AG20443 (cell line): ENCODE measurements at regions not wholly inside any gene's neighbourhood (a gene's known extent, or its start where the extent isn't known, plus 50 kb on each side); places are given as distances from the start of the nearest gene placed in this dataset.
A peak's percentile ranks its signal among the peaks of the same experiment; 100 is the strongest.
"Not testable (repeated sequence)": the region's sequence is repeated elsewhere in the genome, so short reads cannot be mapped to it uniquely, and the experiment has no call there.

Experiments used
- DNase-seq: peaks from one replicate; pipeline ENCODE4 v3.0.0; 2012; ENCODE audit warnings: low spot score, mixed read lengths

DNA sequence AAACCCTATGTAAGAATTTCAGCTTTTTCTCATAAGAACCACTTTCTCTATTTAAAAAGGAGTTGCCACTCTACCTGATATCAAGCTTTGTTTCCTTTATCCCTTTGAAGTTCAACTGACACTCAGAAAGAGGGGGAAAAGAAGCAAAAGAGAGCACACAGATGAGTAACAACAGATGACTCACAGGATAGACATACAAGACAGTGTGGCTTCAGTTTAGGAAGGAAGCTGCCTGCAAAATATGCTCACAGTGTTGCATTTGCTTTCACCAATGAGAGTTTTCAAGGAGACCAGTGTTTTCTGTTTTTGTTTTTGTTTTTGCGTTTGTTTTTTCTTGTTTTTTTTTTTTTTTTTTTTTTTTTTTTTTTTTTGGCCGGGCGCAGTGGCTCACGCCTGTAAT, 1181.6 kb downstream of the DNAJB9 start:
- DNase-seq: peak; percentile 8

DNA sequence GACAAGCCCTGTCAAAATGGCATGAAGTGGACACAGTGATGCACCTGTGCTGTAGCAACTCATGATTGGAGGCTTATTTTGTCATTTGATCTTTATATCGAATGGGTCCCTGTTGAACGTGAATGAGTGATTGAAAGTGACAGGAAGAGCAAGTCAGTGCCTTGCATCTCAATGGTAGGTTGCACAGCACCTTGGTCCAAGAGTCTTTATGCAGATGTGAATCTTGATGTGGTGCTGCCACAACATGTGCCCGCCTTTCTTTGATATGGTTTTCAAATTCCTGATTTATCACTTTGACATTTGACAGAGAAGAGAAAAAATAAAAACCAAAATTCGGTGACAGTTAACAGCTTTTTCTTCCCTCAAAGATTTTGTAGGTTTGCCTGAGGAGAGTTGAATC, 1182.4 kb downstream of the DNAJB9 start:
- no peak for DNase-seq

DNA sequence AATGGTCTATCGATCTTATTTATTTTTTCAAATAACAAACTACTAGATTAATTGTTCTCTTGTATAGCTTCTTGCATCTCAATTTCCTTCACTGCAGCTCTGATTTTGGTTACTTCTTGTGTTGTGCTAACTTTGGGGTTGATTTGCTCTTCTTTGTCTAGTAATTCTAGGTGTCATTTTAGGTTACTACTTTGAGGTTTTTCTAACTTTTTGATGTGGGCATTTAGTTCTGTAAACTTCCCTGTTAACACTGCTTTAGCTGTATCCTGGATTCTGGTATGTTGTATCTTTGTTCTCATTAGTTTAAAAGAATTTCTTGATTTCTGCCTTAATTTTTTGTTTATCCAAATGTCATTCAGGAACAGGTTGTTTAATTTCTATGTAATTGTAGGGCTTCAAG, 1188.0 kb downstream of the DNAJB9 start:
- no peak for DNase-seq

DNA sequence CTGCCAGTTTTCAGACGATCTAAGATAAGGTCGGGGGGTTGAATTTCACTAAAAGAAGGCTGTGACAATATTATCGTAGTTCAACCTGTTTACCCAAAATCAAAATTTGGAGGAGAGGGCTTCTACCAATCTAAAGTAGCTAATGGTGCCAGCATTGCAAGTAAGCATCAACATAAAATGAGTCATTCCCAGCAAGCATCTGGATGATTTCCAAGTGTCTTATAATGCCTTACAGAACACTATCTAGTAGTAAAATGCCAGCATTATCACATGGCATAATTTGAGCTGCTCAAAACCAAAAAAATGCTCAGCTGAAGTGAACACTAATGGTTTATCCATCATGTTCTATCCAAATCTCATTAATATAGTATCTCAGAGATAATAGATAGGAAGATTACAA, 1193.9 kb downstream of the DNAJB9 start:
- no peak for DNase-seq

DNA sequence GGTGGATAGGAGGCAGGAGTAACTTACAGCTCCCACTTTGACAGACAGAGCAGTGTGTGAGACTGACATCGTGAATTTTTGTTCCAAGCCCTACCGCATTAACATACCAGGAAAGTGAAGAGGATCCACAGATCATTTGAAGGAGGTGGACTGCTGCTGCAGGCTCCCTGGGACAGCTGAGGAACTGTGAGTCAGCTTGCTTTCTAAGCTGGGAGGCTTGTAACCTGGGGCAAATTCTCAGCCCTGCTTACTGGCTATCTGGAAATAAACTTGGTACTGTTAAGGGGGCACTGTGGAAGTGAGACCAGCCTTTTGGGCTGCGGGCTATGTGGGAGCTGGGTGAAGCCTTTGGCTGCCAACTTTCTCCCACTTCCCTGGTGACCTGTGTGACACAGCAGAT, 1202.5 kb downstream of the DNAJB9 start:
- DNase-seq: no peak

DNA sequence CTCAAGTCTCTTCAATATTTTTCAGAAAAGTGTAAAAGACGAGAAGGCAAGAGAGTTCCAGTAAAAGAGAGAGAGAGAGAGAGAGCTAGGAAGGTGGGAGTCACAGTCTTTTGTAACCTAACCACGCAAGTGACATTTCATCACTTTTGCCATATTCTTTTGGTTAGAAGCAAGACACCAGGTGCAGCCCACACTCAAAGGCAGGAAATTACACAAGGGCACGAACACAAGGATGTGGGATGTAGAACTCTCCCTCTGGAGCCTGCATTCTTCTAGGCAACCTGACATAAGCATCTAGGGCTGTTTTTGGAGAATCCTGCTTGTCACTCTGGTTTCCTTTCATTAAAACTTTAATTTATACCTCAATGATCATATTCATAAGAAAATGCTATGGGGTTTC, 1213.1 kb downstream of the DNAJB9 start:
- no peak for DNase-seq

DNA sequence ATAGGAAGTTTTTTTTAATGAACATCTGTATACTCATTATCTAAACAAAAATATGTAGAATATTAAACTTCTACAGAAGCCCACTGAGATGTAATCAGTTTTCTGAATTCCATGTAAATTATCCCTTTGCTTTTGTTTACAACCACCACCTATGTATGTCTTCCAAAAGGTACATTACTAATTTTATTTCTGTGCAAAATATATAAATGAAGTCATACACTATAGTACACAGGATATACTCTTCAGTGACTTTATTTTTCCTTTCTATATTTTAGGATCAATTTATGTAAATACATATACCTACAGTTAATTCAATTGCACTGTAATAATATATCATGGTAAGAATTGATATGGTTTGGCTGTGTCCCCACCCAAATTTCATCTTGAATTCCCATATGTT, 1236.9 kb downstream of the DNAJB9 start:
- no peak for DNase-seq

DNA sequence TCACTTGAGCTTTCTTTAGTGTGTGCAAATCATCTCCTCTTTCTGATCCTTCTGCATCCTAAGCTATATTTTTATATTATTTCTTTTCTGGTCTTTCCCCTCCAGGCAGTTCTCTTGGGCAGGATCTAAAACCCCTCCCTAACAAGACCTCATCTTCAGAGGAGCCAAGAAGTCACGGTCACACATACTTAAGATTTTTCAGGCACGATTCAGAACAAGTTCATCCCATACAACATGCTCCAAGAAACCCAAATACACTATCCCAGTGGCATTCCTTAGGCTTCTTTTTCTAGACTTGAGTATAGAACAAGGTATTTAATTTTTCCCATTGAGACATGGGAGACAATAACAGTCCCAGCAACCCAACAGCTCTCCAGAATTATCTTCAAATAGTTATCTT, 1251.5 kb downstream of the DNAJB9 start:
- no peak for DNase-seq

DNA sequence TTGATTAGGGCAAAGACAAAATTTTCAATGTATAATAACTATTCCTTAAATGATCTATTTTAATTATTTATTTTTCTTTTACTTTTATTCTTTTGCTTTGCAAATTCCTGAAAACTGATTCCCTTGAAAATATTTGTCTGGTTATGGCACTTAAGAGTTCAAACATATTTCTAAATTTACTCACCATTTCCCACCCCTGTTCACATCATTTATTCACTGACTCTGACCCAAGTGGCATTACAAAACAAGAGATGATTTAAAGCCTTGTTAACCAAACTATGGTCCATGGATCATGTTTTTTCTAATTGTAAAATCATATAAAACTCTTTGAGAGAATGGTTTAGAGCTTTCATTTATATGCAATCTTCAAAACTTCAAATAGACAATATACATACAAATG, 1256.1 kb upstream of the LRRN3 start:
- DNase-seq: no peak

DNA sequence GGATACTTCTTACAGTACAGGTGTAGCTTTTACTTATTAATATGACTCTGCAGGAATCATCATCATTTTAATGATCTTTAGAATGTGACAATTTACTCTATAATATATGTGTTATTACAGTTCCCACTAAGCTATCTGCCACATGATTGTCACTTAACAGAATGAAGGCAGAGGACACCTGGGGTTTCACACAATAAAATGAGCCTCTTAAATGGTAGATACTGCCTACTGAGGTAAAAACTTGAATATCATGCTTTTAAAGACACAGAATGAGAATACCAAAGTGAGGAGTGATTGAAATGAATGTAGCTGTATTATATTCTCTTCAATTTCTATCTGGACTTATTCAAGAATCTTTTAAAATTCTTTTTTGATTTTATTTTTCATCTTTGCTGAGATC, 1255.3 kb upstream of the LRRN3 start:
- DNase-seq: no peak

DNA sequence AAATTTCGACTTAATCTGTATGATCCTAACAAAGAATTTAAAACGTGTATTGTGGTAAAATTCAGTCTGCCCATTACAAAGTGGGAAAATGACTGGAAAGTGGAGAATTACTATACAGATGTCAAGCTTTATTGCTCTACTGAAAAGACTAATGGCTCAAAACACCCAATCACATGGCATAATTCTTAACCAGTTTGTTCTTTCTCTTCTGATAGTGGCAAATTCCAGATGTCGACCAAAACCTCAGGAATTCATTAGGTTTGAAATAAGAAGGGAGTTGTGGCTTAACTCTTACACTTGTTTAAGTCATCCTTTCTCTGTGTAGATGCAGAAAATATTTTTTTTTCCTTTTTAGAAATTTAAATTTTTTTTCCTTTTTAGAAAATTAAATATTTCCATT, 1254.9 kb upstream of the LRRN3 start:
- DNase-seq: no peak

DNA sequence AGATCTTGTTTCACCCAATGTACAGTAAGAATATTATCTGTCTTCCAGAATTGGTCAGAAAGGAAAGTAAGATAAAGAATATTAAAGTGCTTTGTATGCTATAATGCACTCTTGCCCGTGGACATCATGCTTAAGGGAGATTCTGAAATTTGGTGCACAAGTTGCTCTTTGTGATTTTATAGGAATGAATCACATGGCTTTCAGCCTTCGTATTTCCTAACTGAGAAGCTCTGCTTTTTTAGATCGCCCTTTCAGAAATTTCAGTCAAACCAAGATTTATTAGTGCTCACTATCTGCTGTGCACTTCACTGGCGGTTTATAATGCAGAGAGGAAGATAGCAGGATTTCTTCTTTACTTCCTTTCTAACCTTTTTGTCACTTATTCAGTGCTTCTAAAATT, 1248.5 kb upstream of the LRRN3 start:
- DNase-seq: no peak

DNA sequence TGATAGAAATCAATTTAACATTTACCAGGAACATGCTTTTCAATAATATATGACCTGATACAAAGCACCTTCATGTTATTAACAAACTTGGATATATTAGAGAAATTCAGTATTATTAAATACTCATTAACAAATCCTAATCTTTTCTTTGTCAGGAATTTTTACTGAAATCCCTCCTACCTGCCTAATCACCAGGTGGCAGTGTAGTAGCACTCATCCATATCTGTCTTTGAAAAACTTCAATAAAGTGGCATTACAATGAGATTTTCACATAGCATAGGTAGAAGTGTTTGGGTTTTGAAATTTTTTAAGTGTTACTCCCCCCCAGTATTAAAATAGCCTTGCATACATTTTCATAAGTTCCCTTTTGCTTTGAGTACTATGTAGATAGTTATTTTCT, 1246.6 kb upstream of the LRRN3 start:
- no peak for DNase-seq

DNA sequence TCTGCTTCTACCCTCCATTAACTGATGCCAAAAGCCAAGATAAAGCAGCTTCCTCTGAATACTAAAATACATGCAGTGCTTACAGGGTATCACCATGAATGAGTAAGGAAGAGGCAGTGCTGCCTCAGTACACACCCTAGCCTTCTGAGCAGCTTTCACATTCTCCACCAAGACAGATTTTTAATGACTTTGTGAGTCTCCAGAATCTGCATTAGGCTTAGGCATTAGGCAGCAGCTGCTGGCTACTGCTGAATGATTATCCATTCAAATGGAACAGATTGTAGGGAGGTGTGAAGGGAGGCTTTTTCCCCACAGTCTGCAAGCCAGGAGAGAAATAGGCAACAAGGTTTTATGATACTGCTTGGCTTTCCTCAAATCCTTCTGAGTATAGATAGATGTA, 1226.7 kb upstream of the LRRN3 start:
- DNase-seq: no peak

DNA sequence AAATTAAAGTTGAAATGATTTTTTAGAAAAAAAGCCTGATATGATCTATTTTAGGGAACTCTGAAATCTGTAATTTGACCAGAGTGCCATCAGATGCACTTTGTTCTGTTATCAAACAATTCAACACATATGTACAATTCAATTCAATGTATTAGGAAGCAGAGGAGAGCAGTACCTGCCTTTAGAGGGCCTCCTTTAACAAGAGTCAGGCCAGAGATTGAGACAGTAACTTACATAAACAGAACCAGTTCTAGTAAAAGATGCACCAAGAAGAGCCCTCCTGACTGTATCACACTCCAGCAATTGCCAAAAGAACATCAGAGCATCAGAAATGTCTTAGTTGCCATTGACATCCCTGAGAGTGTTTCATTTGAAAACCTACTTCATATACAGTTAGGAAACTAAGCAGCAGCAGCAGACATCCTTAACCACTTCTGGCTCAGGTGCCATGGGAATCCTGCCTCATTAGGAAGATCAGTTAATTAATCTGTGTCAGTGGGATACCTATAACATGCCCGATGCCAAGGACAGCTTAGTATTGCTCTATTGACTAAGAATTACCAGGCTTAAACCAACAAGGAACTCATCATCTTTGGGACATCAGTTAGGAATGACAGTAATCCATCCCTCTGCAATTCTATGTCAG, 1222.6 kb upstream of the LRRN3 start:
- DNase-seq: no peak

DNA sequence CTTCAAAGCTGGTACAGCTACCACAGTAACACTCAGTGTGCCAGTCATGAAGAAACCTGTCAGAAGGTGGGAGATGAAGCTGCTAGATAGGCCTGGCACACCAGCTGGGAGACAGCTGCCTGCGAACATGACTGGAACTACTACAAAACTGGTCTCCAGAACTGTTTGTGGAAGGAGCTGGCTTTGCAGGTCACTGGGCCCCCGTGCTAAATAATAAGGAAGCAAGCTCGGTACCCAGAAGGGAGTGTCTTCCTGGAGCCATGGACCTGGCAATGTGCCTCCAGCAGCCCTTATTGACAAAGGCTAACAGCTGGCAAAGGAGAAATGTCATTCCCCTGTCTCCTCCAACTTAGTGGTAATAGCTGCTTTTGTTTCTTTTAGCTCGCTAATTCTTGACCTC, 1217.6 kb upstream of the LRRN3 start:
- DNase-seq: no peak

DNA sequence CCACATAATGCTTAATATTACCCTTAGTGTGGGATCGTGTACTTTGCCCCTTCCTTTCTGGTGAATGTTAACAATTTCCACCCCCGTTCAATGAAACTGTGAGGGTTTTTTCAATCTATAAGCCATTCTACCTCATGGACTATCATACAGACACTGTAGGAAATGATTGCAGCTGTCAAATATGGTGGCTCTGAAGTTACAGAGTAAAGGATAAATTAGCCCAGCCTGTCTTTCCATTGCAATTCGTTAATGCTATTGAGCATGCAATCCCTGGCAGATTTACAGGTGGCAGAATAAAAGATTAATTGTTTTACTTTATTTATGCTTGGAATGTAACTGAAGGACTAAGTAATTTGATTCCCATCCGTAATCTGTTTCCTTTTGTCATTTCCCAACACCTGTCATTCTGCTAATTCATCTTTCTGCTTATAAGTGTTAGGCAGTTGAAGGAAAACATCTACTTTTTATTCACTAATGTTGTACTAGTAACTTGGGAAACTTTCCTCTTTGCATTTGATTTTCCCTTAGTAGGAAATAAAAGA, 1211.6 kb upstream of the LRRN3 start:
- DNase-seq: no peak

DNA sequence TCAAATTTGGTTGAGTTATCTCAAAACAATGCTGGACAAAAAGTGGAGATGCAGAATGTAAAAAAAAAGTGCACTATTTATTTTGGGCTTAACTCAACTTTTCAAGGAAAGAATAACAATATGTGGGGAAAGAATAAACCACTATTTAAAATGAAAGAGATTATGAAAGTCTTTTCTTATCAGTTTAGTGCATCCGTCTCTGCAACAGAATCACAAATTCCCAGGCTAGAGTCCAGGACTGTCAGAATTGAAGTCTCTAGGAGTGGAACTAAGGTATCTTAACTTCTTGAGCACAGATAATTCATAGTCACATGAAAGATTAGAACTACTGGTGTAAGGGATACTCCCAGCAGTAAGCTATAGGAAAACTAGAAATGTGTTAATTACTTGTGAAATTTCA, 1200.3 kb upstream of the LRRN3 start:
- no peak for DNase-seq

DNA sequence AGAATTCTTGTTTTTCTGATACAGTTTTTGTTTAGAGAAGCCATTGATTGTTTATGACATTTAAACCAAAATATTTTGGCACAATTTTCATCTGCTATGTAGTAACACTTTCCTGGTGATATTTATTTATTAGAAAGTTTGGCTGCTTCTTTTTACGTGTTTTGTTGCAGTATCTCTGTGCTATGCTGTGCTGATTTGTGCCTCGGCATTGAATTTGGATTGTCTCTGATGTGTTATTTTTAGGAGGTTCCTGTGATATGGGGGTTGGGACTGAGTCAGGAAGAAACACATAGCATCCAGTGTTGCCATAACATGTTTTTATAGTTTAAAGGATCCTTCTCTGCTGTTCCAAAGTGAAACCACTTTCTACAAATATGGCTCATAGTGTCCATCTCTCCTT, 1197.7 kb upstream of the LRRN3 start:
- DNase-seq: no peak

DNA sequence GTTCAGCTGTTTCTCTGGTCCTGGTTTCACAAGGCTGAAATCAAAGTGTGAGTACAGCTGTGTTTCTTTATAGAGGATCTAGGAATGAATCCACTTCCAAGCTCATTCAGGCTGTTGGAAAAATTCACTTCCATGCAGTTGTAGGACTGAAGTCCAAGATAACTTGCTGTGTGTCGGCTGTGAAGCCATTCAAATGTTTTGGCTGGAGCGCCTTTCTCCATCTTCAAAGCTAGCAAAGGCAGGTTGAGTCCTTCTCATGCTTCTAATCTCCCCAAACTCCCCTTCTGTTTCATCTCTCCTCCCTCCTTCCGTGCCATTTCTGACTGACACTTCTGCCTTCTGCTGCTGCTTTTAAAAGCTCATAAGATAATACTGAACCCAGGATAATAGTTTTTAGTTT, 1195.4 kb upstream of the LRRN3 start:
- no peak for DNase-seq

DNA sequence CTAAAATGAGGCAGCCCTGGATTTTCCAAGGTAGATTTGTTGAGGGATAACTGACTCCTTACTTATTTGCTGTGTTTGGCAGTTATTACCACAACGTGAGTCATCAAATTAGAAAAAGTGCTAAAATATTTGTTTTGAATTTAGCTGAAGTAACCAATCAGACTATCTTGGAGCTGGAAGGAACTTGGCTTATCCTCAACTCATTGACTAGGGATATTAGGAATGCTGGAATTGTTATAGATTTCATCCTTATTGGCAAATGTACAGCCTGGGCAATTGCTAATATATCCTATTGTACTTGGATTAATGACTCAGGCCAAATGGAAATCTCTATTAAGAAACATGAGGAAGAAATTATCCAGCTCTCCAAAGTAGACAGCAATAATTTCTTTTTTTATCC, 1189.0 kb upstream of the LRRN3 start:
- DNase-seq: no peak

DNA sequence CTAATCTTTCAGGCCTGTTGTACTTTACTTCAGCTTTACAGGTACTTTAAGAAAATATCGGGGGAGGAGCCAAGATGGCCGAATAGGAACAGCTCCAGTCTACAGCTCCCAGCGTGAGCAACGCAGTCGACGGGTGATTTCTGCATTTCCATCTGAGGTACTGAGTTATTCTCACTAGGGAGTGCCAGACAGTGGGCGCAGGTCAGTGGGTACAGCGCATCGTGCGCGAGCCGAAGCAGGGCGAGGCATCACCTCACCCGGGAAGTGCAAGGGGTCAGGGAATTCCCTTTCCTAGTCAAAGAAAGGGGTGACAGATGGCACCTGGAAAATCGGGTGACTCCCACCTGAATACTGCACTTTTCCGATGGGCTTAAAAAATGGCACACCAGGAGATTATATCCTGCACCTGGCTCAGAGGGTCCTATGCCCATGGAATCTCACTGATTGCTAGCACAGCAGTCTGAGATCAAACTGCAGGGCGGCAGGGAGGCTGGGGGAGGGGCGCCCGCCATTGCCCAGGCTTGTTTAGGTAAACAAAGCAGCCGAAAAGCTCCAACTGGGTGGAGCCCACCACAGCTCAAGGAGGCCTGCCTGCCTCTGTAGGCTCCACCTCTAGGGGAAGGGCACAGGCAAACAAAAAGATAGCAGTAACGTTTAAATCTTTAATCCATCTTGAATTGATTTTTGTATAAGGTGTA, 1185.4 kb upstream of the LRRN3 start:
- not testable (repeated sequence) for DNase-seq

DNA sequence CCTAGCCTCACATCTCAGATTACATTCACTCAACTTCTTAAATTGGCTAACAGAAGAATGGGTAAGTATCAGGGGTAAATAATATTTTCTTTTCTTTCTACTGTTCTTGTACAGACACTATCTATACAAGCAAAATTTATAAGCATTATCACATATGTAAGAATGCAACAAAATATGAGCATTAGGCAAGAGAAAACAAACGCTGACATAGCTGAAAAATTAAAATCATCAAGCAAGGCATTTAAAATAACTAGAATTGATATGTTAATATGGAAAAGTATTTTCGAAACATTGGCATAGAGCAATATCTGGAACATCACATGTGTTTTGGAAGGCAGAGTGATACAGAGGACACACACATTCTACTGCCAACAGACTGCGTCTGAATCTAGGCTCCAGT, 1175.3 kb upstream of the LRRN3 start:
- no peak for DNase-seq

DNA sequence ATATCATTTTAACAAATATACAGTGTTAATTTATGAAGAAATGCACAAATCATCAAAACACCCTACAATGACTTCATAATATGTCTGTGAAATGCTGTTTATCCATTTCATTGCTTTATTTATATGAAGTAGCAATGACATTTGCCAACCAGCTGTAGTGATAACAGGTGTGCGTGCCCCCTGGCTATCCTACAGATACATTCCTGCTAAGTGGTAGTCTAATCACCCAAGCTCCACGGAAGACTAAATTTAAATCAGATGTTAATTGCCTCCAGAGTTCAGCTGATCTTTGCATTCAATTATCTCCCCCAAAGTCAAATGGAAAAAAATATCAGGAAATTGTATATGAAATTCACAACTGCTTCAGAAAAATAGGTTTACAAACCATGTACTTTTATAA, 1164.2 kb upstream of the LRRN3 start:
- DNase-seq: no peak
